22Rv1 (cell line): ENCODE measurements at regions not wholly inside any gene's neighbourhood (a gene's known extent, or its start where the extent isn't known, plus 50 kb on each side); places are given as distances from the start of the nearest gene placed in this dataset.
A peak's percentile ranks its signal among the peaks of the same experiment; 100 is the strongest.

Experiments
- H3K27ac ChIP-seq: fragments of 450-650 bp; 2 replicates; pipeline ENCODE4 v1.5.1; 2017
- ZFX ChIP-seq: fragments of 450-650 bp; IDR thresholded peaks from 2 replicates; pipeline ENCODE4 v1.6.1; 2017; ENCODE audit warnings: antibody characterized with exemption, borderline replicate concordance
- TF ChIP-seq, protein P1 (sequence below): fragments of 450-650 bp; IDR thresholded peaks from 2 replicates; pipeline ENCODE4 v1.5.1; 2017; ENCODE audit warnings: mild to moderate bottlenecking

GRCh38 chr13:106143392-106143791, 392.1 kb downstream of the EFNB2 start:
- H3K27ac ChIP-seq: peak overlapping the region; percentile 66; the same call in 1 of the 2 replicates
- TF ChIP-seq, protein P1, sequence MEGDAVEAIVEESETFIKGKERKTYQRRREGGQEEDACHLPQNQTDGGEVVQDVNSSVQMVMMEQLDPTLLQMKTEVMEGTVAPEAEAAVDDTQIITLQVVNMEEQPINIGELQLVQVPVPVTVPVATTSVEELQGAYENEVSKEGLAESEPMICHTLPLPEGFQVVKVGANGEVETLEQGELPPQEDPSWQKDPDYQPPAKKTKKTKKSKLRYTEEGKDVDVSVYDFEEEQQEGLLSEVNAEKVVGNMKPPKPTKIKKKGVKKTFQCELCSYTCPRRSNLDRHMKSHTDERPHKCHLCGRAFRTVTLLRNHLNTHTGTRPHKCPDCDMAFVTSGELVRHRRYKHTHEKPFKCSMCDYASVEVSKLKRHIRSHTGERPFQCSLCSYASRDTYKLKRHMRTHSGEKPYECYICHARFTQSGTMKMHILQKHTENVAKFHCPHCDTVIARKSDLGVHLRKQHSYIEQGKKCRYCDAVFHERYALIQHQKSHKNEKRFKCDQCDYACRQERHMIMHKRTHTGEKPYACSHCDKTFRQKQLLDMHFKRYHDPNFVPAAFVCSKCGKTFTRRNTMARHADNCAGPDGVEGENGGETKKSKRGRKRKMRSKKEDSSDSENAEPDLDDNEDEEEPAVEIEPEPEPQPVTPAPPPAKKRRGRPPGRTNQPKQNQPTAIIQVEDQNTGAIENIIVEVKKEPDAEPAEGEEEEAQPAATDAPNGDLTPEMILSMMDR: no peak
- TF ChIP-seq ZFX: no peak

DNA sequence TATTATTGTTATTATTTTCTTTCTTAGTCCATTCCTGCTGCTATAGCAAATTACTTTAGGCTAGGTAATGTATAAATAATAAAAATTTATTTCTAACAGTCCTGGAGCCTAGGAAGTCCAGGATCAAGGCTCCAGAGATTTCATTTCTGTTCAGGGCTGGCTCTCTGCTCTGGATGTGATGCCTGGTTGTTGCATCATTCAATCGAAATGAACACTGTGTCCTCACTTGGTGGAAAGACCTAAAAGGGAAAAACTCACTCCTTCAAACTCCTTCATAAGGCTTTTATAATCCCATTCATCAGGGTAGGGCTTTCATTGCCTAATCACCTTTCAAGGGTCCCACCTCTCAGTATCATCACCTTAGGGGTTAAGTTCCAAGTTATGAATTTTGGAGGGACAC, 395.0 kb downstream of the EFNB2 start:
- TF ChIP-seq, protein P1: no peak
- H3K27ac ChIP-seq: no peak overlapping the region

GRCh38 chr13:106139942-106140341, 395.5 kb downstream of the EFNB2 start:
- no peak for TF ChIP-seq ZFX
- TF ChIP-seq, protein P1: no peak
- no peak overlapping the region for H3K27ac ChIP-seq

DNA sequence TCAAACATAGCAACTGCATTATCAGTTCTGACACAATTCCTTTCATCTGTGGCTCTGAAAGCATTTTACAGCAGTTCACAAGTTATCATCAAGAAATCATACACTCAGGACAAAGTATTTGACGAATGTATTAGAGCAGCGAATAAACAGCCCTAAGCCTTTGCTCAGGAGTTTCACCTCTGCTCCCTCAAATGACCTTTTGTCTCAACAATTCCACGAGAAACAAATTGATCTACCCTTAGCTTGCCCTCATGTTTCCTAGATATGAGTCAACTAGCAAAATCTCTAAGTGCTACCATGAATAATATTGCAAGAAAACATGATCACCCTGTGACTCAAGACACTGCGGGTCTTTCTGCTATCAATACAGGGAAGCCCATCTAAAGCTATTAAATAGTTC, 396.1 kb downstream of the EFNB2 start:
- no peak overlapping the region for H3K27ac ChIP-seq
- TF ChIP-seq, protein P1: no peak
- no peak for TF ChIP-seq ZFX

DNA sequence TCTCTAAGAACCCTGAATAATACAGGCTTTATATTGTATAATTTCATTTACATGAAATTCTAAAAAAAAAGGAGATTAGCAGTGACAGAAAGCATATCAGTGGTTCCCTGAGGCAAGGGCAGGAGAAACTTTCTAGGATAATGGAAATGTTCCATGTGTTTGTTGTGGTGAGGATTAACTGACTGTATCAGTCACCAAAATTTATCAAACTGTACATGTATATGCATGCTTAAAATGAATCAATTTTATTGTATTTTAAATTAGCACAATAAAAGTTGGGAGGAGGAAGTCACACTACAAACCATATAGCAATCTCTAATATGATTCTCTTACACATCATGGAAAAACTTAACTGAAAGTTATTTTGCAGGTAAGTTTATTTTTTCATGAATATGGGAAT, 396.8 kb downstream of the EFNB2 start:
- TF ChIP-seq, protein P1: no peak
- no peak for TF ChIP-seq ZFX

DNA sequence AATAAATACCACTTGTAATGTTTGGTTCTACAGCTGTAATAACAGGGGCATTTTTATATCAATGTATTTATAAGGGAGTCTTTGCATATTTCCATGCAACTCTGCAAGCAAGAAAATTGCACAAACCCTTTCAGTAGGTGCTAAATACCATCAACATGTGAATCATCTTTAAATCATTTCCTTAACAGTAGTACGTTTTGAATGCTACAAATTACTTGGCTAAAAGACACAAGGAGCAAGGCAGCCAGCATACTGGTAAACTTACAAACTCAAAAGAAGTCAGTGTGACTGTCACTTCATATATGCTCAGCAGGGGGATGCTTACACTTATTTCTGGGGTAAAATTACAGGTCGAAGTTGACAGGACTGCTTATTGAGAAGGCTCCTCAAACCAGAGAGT, 402.4 kb downstream of the EFNB2 start:
- no peak overlapping the region for H3K27ac ChIP-seq
- TF ChIP-seq ZFX: no peak
- TF ChIP-seq, protein P1: no peak

More for the DNA sequence above, 396.8 kb downstream of the EFNB2 start:
- no peak overlapping the region for H3K27ac ChIP-seq

GRCh38 chr13:106132216-106132615, 403.2 kb downstream of the EFNB2 start:
- H3K27ac ChIP-seq: no peak overlapping the region
- TF ChIP-seq ZFX: no peak
- TF ChIP-seq, protein P1: no peak
